Epidermal melanocyte (primary cell): ENCODE measurements at regions not wholly inside any gene's neighbourhood (a gene's known extent, or its start where the extent isn't known, plus 50 kb on each side); places are given as distances from the start of the nearest gene placed in this dataset.

ENCODE experiments used
- DNase-seq: peaks from one replicate; pipeline ENCODE4 v3.0.0; 2011; ENCODE audit warnings: low spot score; ENCODE audit not compliant: insufficient read length

GRCh38 chr11:130583801-130584211 lies 135.4 kb downstream of the ADAMTS15 start:
- DNase-seq: no peak

- no peak for DNase-seq
Measured at GRCh38 chr11:130585545-130585944, 137.1 kb downstream of the ADAMTS15 start.

- no peak for DNase-seq
Measured at GRCh38 chr11:130587658-130588057, 139.2 kb downstream of the ADAMTS15 start.

GRCh38 chr11:130588471-130588870 lies 140.0 kb downstream of the ADAMTS15 start:
- no peak for DNase-seq

GRCh38 chr11:130592056-130592455 lies 143.6 kb downstream of the ADAMTS15 start:
- no peak for DNase-seq

- DNase-seq: no peak
Measured at GRCh38 chr11:130593064-130593463, 144.6 kb downstream of the ADAMTS15 start.

- DNase-seq: no peak
Measured at GRCh38 chr11:130598433-130598832, 150.0 kb downstream of the ADAMTS15 start.

- DNase-seq: no peak
Measured at GRCh38 chr11:130599073-130599654, 150.7 kb downstream of the ADAMTS15 start.

GRCh38 chr11:130600139-130600538 lies 151.7 kb downstream of the ADAMTS15 start:
- DNase-seq: no peak

GRCh38 chr11:130600616-130601015 lies 152.2 kb downstream of the ADAMTS15 start:
- DNase-seq: no peak

GRCh38 chr11:130601141-130601540 lies 152.7 kb downstream of the ADAMTS15 start:
- no peak for DNase-seq

GRCh38 chr11:130601764-130602460 lies 153.5 kb downstream of the ADAMTS15 start:
- DNase-seq: no peak

GRCh38 chr11:130602641-130603334 lies 154.3 kb downstream of the ADAMTS15 start:
- DNase-seq: no peak

- no peak for DNase-seq
Measured at GRCh38 chr11:130603335-130603906, 155.0 kb downstream of the ADAMTS15 start.

- DNase-seq: no peak
Measured at GRCh38 chr11:130604606-130605005, 156.2 kb downstream of the ADAMTS15 start.

GRCh38 chr11:130606178-130606577 lies 157.7 kb downstream of the ADAMTS15 start:
- no peak for DNase-seq

- DNase-seq: no peak
Measured at GRCh38 chr11:130606781-130607511, 158.5 kb downstream of the ADAMTS15 start.

- DNase-seq: no peak
Measured at GRCh38 chr11:130608287-130608686, 159.8 kb downstream of the ADAMTS15 start.

GRCh38 chr11:130609121-130610035 lies 160.9 kb downstream of the ADAMTS15 start:
- DNase-seq: no peak

GRCh38 chr11:130611791-130612251 lies 163.4 kb downstream of the ADAMTS15 start:
- DNase-seq: no peak
